ENCODE measurements at regions not wholly inside any gene's neighbourhood (a gene's known extent, or its start where the extent isn't known, plus 50 kb on each side); places are given as distances from the start of the nearest gene placed in this dataset.

DNA sequence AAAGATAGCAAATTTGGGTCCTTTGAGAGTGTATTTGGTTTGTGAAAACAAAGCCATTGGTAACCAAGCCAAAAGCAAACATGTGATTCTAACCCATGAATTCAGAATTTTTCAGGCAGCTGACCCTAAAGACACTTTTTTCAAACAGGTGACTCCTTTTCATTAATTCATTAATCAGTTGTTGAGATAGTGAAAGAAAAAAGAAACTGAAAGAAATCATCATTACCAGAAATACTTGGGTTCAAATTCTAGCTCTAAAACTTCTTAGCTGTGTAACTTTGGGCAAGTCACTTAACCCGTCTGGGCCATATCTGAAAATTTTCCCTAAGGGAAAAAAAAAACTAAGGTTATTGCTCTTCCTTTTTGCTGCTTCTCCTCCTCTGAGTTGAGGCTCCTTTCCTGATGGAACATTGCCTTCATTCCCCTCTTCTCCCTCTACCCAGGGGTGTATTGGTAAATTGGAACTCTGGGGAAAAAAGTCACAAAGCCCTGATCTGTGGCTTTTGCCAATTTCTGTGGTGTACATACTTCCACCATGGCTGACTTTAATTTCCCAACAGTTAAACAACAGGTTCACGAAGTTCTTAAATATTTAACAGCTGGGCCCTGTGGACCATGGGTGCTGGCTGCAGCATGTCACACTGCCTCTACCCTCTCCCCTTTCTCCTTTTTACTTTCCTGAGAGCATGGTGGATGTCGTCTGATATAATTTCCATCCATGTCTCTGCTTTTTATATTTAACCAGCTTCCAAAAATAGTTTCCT, 120.3 kb downstream of the ASB7 start:
- no peaks in the 10 kb centered on the region for H3K9me3 ChIP-seq (replicated peaks; ENCODE audit: control insufficient read depth, insufficient read depth, low read depth, low read length)
- no peak overlapping the region for H3K27ac ChIP-seq (ENCODE audit: extremely low read depth, low read depth, low read length)
- CTCF ChIA-PET (ENCODE audit: low intra/inter-chr PET ratio) = no interaction called here
- FAIRE-seq (no peak), DNase-seq (ENCODE audit: extremely low read depth in 1 of 4, low spot score in 3 of 4) (no peak), ATAC-seq (no peak)
- H3K79me2 ChIP-seq (ENCODE audit: control insufficient read depth, insufficient read depth, low read length) = no peaks in the 10 kb centered on the region
- peaks cover 8 to 37% of the 10 kb centered on the region in 2 experiments; a peak in 3 of 5 replicates for H3K27me3 ChIP-seq (ENCODE audit: control insufficient read depth in 2 of 2, insufficient read depth in 2 of 2, low read length in 2 of 2)
- H3K4me1 ChIP-seq (replicated peaks in 1 of 2; ENCODE audit: control insufficient read depth in 2 of 2, insufficient read depth in 2 of 2, low read length in 2 of 2) = no peaks in the 10 kb centered on the region
- H3K4me2 ChIP-seq (ENCODE audit: insufficient read depth, low read length) = no peak overlapping the region
- POLR2A ChIA-PET = interaction anchor here (0.7 kb wide), 1 partner anchor 134 kb away, joined by 3 read pairs; no protein-coding TSS in a partner anchor
- 0% methylated on average over 3 of the region's 3 CpGs for WGBS (ENCODE audit: insufficient coverage, low coverage, missing lambda C conversion rate)
- intact Hi-C loops (cut with micrococcal nuclease) = no loop called here
- H2AFZ ChIP-seq (ENCODE audit: low read depth, low read length) = no peak overlapping the region
- no peak overlapping the region for H3K9ac ChIP-seq (ENCODE audit: insufficient read depth in 1 of 2, low read depth in 2 of 2, low read length in 2 of 2)
- in situ Hi-C loops (cut with MboI) = no loop called here
- H3K36me3 ChIP-seq (ENCODE audit: control insufficient read depth, insufficient read depth, low read length) = no peaks in the 10 kb centered on the region
- H3K4me3 ChIP-seq = no peak overlapping the region
- no peaks in the 10 kb centered on the region for H4K20me1 ChIP-seq (replicated peaks; ENCODE audit: control insufficient read depth, insufficient read depth, low read length)
- BruUV-seq (replicated peaks) = no TSS peak
- H3K9me1 ChIP-seq (ENCODE audit: control insufficient read depth, insufficient read depth, low read length) = no peaks in the 10 kb centered on the region
- TF ChIP-seq NFYB (IDR thresholded peaks at IDR 0.05; ENCODE audit: extremely low read depth, insufficient read length) (no peak), NELFE (IDR thresholded peaks at IDR 0.05; ENCODE audit: insufficient read depth, insufficient read length) (no peak), JUNB (CRISPR knock-in tag; conservative IDR thresholded peaks at IDR 0.05) (no peak), ZBTB7A (IDR thresholded peaks at IDR 0.05; ENCODE audit: borderline replicate concordance, control insufficient read depth, low read depth, low read length) (no peak)
- TF ChIP-seq, protein P1, sequence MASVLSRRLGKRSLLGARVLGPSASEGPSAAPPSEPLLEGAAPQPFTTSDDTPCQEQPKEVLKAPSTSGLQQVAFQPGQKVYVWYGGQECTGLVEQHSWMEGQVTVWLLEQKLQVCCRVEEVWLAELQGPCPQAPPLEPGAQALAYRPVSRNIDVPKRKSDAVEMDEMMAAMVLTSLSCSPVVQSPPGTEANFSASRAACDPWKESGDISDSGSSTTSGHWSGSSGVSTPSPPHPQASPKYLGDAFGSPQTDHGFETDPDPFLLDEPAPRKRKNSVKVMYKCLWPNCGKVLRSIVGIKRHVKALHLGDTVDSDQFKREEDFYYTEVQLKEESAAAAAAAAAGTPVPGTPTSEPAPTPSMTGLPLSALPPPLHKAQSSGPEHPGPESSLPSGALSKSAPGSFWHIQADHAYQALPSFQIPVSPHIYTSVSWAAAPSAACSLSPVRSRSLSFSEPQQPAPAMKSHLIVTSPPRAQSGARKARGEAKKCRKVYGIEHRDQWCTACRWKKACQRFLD (CRISPR knock-in tag; IDR thresholded peaks at IDR 0.05) = no peak
- TF ChIP-seq, protein P2, sequence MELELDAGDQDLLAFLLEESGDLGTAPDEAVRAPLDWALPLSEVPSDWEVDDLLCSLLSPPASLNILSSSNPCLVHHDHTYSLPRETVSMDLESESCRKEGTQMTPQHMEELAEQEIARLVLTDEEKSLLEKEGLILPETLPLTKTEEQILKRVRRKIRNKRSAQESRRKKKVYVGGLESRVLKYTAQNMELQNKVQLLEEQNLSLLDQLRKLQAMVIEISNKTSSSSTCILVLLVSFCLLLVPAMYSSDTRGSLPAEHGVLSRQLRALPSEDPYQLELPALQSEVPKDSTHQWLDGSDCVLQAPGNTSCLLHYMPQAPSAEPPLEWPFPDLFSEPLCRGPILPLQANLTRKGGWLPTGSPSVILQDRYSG (tag; conservative IDR thresholded peaks at IDR 0.05; ENCODE audit: low read depth) = no peak
- TF ChIP-seq, protein P3, sequence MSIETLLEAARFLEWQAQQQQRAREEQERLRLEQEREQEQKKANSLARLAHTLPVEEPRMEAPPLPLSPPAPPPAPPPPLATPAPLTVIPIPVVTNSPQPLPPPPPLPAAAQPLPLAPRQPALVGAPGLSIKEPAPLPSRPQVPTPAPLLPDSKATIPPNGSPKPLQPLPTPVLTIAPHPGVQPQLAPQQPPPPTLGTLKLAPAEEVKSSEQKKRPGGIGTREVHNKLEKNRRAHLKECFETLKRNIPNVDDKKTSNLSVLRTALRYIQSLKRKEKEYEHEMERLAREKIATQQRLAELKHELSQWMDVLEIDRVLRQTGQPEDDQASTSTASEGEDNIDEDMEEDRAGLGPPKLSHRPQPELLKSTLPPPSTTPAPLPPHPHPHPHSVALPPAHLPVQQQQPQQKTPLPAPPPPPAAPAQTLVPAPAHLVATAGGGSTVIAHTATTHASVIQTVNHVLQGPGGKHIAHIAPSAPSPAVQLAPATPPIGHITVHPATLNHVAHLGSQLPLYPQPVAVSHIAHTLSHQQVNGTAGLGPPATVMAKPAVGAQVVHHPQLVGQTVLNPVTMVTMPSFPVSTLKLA (conservative IDR thresholded peaks at IDR 0.05) = no peak

All from K562 (cell line).